ENCODE measurements at regions not wholly inside any gene's neighbourhood (a gene's known extent, or its start where the extent isn't known, plus 50 kb on each side); places are given as distances from the start of the nearest gene placed in this dataset.

GRCh38 chr10:107552963-107553362 is 388.5 kb upstream of the SORCS1 start:
- TF ChIP-seq EZH2 (IDR thresholded peaks at IDR 0.05), result no peak
- TF ChIP-seq POLR2AphosphoS5 (IDR thresholded peaks at IDR 0.05; ENCODE audit: borderline replicate concordance, low read depth, low read length), result no peak

Measured in SK-N-MC (cell line).